Uterus (tissue), 2 donors: ENCODE measurements at regions not wholly inside any gene's neighbourhood (a gene's known extent, or its start where the extent isn't known, plus 50 kb on each side); places are given as distances from the start of the nearest gene placed in this dataset.

Source experiments
- CTCF ChIP-seq, 4 experiments: fragments of 200-600 bp in 2 of 4; fragments of 450-650 bp in 2 of 4; sonication (generic) in 2 of 4; IDR thresholded peaks; one replicate each; pipeline ENCODE4 v1.5.1; 2016 to 2019; ENCODE audit warnings: antibody characterized with exemption in 4 of 4, mild to moderate bottlenecking in 2 of 4, moderate library complexity in 1 of 4
- POLR2A ChIP-seq, 2 donors: fragments of 450-650 bp; IDR thresholded peaks; one replicate each; pipeline ENCODE4 v1.6.1; 2016; ENCODE audit warnings: antibody characterized with exemption in 2 of 2, mild to moderate bottlenecking in 1 of 2, moderate library complexity in 1 of 2

GRCh38 chr1:80403471-80403893 lies 1397.0 kb upstream of the ADGRL4 start:
- TF ChIP-seq POLR2A (IDR thresholded peaks at IDR 0.05) (no peak), CTCF (IDR thresholded peaks at IDR 0.05) (no peak)
